Gastroesophageal sphincter (tissue), 3 donors: ENCODE measurements at regions not wholly inside any gene's neighbourhood (a gene's known extent, or its start where the extent isn't known, plus 50 kb on each side); places are given as distances from the start of the nearest gene placed in this dataset.

Experiments
- POLR2A ChIP-seq, 2 donors: fragments of 450-650 bp; IDR thresholded peaks; one replicate each; pipeline ENCODE4 v1.6.1; 2017; ENCODE audit warnings: antibody characterized with exemption in 2 of 2, mild to moderate bottlenecking in 2 of 2, moderate library complexity in 1 of 2
- POLR2AphosphoS5 ChIP-seq: sonication (generic); formaldehyde crosslinking; IDR thresholded peaks from one replicate; pipeline ENCODE4 v1.6.1; 2017; ENCODE audit warnings: antibody characterized with exemption
- TF ChIP-seq, protein P1 (sequence below), 4 experiments: fragments of 200-600 bp in 2 of 4; fragments of 450-650 bp in 2 of 4; sonication (generic) in 1 of 4; IDR thresholded peaks; one replicate each; pipeline ENCODE4 v1.5.1; 2017 to 2019; ENCODE audit warnings: antibody characterized with exemption in 4 of 4, mild to moderate bottlenecking in 2 of 4, moderate library complexity in 2 of 4

DNA sequence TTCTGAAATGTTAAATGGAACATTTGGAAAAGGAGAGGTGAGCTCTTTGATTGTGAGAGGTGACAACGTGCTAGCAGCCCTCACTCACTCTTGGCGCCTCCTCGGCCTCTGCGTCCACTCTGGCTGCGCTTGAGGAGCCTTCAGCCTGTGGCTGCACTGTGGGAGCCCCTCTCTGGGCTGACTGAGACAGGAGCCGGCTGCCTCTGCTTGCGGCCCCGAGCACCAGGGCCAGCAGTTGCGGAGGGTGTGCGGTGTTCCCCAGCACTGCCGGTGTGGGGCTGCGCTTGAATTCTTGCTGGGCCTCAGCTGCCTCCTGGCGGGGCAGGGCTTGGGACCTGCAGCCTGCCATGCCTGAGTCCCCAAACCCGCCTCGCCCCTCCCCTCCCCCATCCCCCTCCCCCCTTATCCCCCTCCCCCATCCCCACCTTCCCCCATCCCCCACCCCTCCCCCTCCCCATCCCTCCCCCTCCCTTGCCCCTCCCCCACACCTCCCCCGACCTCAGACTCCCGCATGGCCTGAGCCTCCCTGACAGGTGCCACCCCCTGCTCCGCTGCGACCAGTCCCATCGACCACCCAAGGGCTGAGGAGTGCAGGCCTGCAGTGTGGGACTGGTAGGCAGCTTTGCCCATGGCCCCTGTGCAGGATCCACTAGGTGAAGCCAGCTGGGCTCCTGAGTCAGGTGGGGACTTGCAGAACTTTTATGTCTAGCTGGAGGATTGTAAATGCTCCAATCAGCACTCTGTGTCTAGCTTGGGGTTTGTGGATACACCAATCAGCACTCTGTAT is 411.0 kb downstream of the OLFM4 start:
- TF ChIP-seq, protein P1, sequence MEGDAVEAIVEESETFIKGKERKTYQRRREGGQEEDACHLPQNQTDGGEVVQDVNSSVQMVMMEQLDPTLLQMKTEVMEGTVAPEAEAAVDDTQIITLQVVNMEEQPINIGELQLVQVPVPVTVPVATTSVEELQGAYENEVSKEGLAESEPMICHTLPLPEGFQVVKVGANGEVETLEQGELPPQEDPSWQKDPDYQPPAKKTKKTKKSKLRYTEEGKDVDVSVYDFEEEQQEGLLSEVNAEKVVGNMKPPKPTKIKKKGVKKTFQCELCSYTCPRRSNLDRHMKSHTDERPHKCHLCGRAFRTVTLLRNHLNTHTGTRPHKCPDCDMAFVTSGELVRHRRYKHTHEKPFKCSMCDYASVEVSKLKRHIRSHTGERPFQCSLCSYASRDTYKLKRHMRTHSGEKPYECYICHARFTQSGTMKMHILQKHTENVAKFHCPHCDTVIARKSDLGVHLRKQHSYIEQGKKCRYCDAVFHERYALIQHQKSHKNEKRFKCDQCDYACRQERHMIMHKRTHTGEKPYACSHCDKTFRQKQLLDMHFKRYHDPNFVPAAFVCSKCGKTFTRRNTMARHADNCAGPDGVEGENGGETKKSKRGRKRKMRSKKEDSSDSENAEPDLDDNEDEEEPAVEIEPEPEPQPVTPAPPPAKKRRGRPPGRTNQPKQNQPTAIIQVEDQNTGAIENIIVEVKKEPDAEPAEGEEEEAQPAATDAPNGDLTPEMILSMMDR (IDR thresholded peaks at IDR 0.05), result no peak
- TF ChIP-seq POLR2A (IDR thresholded peaks at IDR 0.05) (no peak), POLR2AphosphoS5 (no peak)
